ENCODE measurements at regions not wholly inside any gene's neighbourhood (a gene's known extent, or its start where the extent isn't known, plus 50 kb on each side); places are given as distances from the start of the nearest gene placed in this dataset.
"Not testable (repeated sequence)": the region's sequence is repeated elsewhere in the genome, so short reads cannot be mapped to it uniquely, and the experiment has no call there.

DNA sequence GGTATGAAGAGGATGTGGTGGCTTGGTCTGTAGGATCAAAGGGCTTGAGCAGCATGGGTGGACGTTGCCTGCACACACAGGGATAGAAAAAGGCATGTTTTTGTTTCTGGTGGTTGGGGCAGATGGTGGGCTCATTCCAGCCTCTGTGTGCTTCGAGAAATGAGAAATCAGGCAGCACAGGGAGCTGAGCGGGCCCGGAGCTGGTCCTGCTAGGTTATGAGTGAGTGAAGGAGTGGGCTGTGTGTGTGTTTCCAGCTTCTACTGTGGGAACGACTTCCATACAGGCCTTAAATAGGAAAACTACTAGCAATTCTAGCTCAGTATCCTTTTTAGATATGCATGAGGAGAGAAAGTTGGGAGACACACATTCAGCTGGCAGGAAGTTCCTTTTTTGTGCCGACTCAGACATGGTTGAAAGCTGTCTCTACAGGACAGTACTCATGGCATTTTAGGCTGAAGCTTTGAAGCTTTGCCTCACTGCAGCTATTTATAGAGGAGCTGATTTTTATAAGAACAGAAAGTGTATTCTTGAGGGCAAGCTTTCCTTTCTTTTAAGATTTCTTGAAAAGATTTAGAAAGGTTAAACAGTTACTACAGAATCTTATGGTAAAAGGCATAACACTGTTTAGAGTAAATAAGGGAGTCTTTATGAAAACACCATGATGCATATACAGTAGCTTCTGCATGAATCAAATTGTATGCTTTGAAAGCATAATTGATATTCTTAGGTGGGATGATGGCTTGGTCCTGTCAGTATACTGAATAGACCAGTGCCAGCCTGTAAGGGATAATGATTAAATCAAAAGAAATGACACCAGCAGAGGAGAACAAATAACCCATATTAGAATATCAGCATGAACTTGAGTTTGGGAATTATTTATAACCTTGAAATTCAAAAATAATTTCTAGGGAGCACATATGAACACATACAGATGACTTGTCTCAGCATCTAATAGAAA, 104.0 kb upstream of the MAN1A1 start:
- no peak for DNase-seq (ENCODE audit: low read depth in 2 of 2)

DNA sequence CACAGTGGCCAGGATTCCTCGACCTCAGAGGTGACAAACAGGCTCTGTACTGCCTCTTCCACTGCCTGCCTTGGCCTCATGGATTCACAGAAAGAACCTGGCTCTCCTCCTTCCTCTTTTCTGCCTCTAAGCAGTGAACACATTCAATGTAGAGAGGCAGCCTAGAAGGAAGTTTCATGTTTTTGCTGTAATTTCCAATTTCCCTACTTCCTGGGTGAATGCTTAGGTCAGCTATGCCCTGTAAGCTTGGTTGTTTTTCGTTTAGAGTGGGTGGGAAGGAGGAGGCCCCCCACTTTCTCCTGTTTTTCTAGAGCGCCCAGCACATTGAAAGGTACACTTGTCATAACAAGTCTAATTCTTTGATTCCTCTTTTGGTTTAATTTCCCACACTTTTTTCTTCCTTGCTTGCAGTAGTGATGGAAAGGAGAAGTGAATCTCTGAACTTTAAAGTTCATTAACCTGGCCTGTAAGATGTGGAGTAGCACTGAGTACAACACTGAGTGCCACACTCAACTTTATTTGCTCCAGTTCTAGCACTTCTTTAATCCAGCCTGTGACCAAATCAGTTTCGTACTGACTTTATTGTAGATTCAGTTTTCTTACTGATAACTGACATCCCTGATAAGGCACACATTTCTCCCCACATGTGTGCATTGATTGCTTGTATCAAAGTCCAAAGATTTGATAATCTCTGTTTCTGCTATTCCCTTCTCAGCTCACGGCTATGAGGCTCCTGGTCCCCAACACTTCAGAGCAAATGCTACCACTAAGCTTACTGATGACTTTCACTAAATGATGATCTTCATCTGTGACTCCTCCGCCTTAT, 100.0 kb upstream of the MAN1A1 start:
- no peak for DNase-seq (ENCODE audit: low read depth in 2 of 2)

DNA sequence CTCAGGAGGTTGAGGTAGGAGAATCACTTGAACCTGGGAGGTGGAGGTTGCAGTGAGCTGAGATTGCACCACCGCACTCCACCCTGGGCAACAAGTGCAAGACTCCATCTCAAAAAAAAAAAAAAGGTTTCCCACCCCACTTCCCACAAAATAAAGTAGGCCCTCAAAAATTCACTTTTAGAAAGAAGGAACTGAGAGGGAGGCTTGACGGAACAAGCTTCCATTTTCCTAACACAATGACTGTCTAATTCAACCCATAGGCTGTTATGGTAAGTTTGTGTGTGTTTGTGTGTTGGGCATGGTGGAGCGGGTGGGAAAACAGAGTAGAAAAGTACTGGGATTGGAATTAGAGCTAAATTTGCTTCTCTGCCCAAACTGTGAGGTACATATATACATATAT, 98.4 kb upstream of the MAN1A1 start:
- no peak for DNase-seq (ENCODE audit: low read depth in 2 of 2)

DNA sequence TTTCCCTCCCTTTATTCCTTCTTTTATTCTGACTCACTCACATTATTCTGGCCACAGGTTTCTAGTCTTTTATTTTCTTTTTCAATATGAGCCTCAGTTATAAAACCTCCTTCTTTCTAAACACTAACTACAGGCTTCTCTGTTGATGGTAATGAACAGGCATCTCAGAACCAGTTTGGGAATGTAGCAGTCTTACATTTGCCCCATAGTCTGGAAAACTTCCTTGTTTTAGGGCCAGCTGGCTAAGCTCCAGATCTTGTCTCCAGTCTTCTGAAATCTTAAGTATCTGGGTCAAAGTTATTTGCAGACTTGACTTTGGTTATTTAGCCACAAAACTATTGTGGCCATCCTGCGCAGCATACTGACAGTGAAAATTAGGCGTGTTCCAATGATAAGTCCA, 97.0 kb upstream of the MAN1A1 start:
- DNase-seq (ENCODE audit: low read depth in 2 of 2) = no peak

DNA sequence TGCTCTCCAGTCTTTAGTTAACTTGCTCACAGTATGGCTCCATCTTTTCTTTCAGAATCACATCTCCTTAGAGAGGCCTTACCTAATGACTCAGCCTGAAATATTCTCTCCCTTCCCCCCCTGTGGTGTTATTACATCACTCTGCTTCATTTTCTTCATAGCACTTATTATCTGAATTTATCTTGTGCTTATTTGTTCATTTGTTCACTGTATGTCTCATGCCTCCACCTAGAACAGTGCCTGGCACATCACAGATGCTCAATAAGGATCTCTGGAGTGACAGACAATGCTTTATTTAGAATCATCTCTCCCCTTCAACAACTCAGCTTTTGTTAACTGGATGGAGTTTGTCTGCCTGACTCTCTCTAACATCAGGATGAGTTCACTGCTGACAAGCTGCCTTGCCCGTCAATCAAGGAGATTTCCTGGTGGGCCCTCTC, 96.6 kb upstream of the MAN1A1 start:
- DNase-seq (ENCODE audit: low read depth in 2 of 2) = no peak

DNA sequence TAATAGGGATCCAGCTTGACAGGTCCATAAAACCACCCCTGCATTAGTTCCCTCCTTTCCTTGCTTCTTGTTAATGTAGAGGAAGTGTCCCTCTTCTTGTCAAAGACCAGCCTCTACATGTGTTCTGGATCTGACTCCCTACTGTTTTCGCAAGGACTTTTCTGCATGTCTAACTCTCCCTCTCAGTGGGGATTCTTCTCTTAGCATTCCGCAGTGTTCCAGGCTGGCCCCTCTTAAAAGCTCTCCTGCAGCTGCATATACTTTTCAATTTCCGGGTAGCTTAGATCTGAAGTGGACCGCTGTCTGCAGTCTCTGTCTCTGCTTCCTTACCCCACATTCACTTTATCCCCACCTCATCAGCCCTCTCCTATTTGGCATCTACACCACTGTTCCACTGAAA, 96.1 kb upstream of the MAN1A1 start:
- DNase-seq (ENCODE audit: low read depth in 2 of 2) = no peak

DNA sequence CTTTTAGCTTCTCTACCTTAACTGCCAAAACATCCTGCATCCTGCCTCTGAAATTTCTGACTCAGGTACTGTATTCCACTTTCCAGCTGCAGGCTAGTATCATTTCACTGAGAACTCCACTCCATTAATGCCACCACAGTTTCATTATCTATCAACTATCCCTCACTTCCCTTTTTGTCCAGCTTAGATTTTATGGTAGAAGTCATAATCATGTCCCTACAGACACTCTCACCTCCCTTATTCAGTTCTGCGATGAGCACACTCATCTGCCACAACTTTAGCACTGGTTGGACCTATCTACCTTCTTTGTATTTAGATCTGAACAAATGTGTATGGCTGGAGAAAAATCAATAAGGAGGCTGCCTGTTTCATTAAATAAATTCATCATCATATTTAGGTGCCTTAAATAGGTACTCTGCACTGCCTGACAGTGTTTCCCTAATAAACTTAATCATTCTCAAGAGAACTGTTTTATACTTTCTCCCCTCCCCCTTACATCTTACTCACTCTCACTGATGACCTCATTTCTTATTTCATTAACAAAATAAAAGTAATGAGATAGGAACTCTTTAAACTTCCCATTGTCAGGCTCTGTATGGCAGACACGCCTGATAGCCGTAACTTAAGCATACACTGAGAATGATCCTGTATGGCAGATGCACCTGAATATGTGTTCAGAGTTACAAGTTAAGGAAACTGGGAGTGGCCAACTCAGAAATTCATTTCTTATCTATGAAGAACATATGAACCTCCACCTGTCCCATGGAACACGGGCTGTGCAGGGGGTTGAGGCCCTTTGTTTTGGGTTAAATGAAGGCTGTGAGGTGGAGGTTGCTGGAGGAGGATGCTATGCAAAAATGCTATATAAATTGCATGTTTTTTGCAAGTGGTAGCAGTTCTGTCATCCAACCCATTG, 95.3 kb upstream of the MAN1A1 start:
- DNase-seq (ENCODE audit: low read depth in 2 of 2) = no peak

DNA sequence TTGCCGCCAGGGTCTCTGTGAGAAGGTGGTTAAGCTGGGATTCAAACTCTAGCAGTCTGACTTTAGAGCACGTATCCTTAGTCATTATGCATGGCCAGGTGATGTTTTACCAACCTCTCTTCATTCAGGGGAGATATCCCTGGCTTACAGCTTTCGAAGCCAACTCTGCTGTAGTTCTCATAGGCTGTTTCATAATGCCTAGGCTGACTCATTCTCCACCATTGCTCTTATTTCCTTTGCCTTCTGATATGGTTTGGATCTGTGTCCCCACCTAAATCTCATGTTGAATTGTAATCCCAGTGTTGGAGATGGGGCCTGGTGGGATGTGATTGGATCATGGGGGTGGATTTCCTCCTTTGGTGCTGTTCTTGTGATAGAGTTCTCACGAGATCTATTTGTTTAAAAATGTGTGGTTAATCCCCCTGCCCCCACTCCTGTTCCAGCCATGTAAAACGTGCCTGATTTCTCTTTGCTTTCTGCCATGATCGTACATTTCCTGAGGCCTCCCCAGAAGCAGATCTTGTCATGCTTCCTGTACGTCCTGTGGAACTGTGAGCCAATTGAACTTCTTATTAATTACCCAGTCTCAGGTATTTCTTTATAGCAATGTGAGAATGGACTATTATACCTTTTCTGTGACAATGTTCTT, 94.6 kb upstream of the MAN1A1 start:
- DNase-seq (ENCODE audit: low read depth in 2 of 2) = no peak

DNA sequence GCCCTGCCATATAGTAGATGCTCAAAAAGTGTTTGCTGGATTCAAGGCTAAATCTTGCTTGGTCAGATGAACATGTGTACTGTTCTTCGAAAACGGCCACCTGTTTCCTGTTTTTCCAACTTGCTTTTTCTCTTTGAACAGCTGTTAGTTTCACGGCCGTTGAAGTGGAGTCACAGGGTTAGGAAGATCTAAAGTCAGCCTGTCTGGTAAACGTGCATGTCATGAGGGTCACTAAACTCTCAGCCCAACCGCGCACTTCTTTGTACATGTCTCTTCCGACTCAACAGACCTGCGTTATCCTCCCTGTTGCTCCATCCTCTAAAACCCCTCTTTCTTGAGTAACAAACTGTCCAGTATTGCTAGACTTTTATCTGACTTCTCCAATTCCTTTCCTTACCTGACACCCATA, 93.2 kb upstream of the MAN1A1 start:
- DNase-seq (ENCODE audit: low read depth in 2 of 2) = no peak

DNA sequence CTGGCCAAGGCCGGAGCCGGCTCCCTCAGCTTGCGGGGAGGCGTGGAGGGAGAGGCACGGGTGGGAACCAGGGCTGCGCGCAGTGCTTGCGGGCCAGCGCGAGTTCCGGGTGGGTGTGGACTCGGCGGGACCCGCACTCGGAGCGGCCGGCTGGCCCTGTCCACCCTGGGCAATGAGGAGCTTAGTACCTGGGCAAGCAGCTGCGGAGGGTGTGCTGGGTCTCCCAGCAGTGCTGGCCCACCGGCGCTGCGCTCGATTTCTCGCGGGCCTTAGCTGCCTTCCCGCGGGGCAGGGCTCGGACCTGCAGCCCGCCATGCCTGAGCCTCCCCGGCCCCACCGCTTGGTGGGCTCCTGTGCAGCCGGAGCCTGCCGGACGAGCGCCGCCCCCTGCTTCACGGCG, 91.4 kb upstream of the MAN1A1 start:
- DNase-seq (ENCODE audit: low read depth in 2 of 2) = no peak

DNA sequence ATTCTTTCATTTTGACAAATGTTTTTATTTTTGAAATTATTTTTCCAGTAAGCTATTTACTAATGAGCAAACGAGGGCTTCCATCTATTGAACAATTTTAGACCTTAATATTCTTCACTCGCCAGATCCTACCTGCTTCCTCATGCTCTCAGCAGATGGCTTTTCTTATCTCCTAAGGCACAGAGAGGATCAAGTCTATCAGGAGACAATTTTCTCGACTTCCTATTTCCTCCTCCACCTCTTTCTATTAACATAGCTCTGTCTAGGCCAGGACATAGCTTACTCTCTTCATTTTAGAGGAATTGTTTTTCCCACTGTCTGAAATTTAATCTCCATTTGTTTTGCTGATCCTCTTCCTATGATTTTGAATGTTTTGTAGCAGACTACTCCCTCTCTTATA, 87.0 kb upstream of the MAN1A1 start:
- DNase-seq (ENCODE audit: low read depth in 2 of 2) = no peak

DNA sequence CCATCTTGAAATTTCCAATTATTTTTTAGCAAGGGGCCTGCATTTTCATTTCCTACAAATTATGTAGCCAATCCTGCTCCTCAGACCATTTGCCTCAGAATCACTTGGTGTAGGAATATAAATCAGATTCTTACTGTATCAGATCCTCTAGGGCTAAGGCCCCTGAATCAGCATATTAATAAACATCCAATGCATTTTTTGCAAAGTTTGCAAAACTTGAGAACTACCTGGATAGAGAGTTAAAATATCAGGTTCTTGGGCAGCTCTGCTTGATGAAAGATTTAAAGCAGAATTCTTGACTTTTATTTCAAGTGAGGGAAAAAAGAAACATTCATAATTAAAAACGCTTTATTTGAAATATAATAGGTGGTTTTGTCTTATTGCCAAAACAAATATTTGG, 82.2 kb upstream of the MAN1A1 start:
- no peak for DNase-seq (ENCODE audit: low read depth in 2 of 2)

DNA sequence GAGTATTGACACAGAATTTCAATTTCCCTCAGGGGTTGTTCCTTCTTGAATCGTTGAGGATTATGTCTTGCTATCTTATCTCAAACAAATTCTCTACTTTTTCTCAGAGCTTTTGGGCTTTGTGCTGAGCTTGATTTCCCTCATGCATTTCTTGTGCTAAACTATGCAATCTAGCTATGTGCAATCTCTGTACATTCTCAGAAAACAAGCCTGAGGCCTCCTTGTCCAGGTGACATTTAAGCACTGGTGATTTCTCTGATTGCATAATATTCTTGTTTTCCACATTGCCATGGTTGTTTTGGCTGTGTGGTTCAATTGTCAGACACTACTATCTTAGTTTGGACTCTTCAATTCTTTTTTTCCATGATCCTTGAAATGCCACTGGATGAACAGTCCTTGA, 81.2 kb upstream of the MAN1A1 start:
- DNase-seq (ENCODE audit: low read depth in 2 of 2) = no peak

DNA sequence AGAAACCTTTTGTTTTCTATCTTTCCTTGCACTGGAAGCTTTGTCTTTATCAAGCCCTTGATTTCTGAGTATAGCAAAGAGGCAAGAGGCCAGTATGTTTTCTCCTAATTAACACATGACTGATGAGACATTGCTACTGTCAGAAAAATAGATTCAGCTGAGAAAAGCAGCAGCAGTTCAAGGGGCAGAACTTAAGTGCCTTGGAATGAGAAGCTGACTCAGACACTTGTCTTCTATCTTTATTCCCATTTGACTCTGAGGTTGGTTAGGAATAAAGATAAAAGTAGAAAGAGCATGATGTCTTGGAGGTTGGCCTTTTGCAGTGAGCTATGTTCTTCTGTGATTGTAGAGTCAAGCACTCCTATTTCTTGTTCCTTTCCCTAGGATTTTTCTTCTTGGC, 79.1 kb upstream of the MAN1A1 start:
- DNase-seq (ENCODE audit: low read depth in 2 of 2) = no peak

DNA sequence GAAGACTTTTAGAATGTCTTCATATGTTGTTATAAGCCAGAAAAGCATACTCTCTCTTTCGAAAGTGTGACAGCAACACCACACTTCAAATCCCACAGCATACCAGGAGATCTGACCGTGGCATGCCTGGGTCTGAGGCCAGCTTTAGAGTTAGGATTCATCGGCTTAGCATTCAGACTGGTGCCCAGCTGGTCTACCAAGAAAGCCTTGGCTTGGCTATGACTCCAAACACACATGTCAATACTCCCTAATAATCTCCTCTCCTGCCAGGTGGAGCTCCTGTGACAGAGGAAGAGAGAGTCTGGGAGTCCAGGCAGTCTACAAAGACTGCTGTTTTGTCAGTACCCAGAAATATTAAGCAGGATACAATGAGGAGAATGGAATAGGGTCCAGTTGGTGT, 77.1 kb upstream of the MAN1A1 start:
- no peak for DNase-seq (ENCODE audit: low read depth in 2 of 2)

DNA sequence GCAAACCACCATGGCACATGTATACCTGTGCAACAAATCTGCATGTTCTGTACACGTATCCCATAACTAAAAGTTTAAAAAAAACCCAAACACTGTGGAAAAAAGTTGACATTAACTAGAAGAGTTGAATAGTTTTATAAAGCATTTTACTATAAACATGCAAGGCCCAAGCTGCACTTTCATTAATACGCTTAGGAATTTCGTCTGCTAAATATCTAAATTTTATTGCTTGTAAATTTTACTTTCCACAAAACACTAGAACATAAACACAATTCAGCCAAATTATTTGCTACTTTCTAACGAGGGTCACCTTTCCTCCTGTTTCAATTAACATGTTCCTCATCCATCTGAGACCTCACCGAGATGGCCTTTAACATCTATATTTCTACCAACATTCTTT, 74.4 kb upstream of the MAN1A1 start:
- DNase-seq (ENCODE audit: low read depth in 2 of 2) = no peak

DNA sequence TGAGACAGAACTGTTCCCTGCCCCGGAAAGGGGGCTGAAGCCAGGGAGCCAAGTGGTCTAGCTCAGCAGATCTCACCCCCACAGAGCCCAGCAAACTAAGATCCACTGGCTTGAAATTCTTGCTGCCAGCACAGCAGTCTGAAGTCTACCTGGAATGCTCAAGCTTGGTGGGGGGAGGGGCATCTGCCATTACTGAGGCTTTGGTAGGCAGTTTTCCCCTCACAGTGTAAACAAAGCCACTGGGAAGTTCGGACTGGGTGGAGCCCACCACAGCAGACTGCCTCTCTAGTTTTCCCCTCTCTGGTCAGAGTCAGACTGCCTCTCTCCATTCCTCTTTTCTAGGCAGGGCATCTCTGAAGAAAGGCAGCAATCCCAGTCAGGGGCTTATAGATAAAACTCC, 68.5 kb upstream of the MAN1A1 start:
- not testable (repeated sequence) for DNase-seq (ENCODE audit: low read depth in 2 of 2)

DNA sequence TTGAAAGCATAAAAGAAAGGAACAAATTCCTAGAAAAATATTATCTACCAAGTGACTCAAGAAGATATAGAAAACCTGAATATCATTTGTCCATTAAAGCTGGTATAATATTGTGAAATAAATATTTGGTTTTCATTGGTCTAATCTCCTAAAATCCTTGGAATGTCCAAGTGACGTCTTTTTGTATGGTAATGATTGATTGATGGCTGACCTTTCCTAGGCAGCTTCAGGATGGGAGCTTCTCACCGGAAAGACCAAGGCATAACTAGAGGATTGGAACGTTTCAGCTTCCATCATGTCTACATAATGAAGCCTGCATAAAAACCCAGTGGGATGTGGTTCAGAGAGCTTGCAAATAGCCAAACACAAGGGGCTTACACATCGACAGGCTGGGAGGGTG, 57.6 kb upstream of the MAN1A1 start:
- no peak for DNase-seq (ENCODE audit: low read depth in 2 of 2)

DNA sequence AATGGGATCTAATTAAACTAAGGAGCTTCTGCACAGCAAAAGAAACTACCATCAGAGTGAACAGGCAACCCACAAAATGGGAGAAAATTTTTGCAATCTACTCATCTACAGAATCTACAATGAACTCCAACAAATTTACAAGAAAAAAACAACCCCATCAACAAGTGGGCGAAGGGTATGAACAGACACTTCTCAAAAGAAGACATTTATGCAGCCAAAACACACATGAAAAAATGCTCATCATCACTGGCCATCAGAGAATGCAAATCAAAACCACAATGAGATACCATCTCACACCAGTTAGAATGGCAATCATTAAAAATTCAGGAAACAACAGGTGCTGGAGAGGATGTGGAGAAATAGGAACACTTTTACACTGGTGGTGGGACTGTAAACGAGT, 55.6 kb upstream of the MAN1A1 start:
- DNase-seq (ENCODE audit: low read depth in 2 of 2) = not testable (repeated sequence)
